Large intestine (tissue), 3 donors: ENCODE measurements at regions not wholly inside any gene's neighbourhood (a gene's known extent, or its start where the extent isn't known, plus 50 kb on each side); places are given as distances from the start of the nearest gene placed in this dataset.

Experiments used
- DNase-seq, 2 donors: peaks; one replicate each; pipeline versions ENCODE4 v3.0.0 to v3.0.0-alpha.2; 2013
- H3K27ac ChIP-seq: one replicate; pipeline ENCODE4 v1.5.1; 2013; ENCODE audit warnings: low read length
- H3K27me3 ChIP-seq: 2 replicates; pipeline ENCODE4 v1.6.1; 2013; ENCODE audit warnings: low read length; ENCODE audit not compliant: control insufficient read depth, insufficient read depth
- H3K36me3 ChIP-seq: 2 replicates; pipeline ENCODE4 v1.6.1; 2013; ENCODE audit warnings: low read length; ENCODE audit not compliant: control insufficient read depth, insufficient read depth
- H3K4me1 ChIP-seq: one replicate; pipeline ENCODE4 v1.6.1; 2013; ENCODE audit warnings: low read length; ENCODE audit not compliant: control insufficient read depth, insufficient read depth
- H3K4me3 ChIP-seq: one replicate; pipeline ENCODE4 v1.5.1; 2013; ENCODE audit warnings: low read length
- H3K9me3 ChIP-seq: one replicate; pipeline ENCODE4 v1.6.1; 2013; ENCODE audit warnings: mild to moderate bottlenecking, low read depth, low read length, moderate library complexity; ENCODE audit not compliant: control insufficient read depth
- WGBS: methylation state at CpG from one replicate; pipeline ENCODE4 v1.1.5; 2013; ENCODE audit warnings: low lambda C conversion rate; ENCODE audit not compliant: insufficient coverage; 5-methylcytosine and 5-hydroxymethylcytosine counted together

DNA sequence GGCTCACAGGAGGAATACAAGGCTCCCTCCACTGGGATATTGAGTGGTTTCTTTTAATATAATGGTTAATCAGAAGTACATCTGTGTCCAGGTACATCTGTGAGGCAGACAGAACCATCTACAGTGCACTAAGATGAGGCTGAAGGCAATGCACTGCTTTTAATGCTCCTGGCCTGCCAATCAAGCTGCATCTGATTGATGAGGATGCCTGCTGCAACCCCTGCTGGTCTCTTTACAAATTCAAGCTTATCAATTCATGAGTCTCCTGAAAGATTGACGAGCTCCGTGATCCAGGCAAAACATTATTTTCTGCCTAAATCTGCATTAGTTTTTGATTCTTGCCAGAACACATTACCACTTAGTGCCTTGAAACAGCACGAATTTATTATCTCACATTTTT, 1139.1 kb downstream of the AACS start:
- Histone ChIP-seq H3K9me3 (no peaks in the 10 kb centered on the region), H3K36me3 (no peaks in the 10 kb centered on the region), H3K4me3 (no peak overlapping the region), H3K27me3 (no peaks in the 10 kb centered on the region), H3K4me1 (no peaks in the 10 kb centered on the region), H3K27ac (no peak overlapping the region)
- no peak for DNase-seq
- WGBS: 73% methylated on average over 2 of the region's 3 CpGs

DNA sequence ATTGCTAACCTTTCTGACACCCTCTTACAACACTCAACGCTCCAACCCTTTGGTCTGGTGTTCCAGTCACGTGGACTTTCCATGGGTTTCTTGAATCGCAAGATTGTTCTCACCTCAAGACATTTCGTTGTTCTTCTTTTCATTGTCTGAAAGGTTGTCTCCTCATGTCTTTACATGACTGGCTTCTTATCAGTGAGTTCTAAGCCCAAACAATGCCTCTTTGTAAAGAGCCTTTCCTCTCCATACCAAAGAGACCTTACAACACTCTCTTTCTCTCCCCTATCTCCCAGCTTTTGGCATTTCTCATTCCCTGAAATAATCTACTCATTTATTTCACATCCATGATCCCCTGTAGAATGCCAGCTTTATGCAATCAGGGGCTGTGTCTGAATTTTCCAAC, 1144.8 kb downstream of the AACS start:
- Histone ChIP-seq H3K4me3 (no peak overlapping the region), H3K27me3 (no peaks in the 10 kb centered on the region), H3K36me3 (no peaks in the 10 kb centered on the region), H3K9me3 (no peaks in the 10 kb centered on the region), H3K4me1 (no peaks in the 10 kb centered on the region), H3K27ac (no peak overlapping the region)
- no peak for DNase-seq
- 67% methylated on average over 3 of the region's 4 CpGs for WGBS

DNA sequence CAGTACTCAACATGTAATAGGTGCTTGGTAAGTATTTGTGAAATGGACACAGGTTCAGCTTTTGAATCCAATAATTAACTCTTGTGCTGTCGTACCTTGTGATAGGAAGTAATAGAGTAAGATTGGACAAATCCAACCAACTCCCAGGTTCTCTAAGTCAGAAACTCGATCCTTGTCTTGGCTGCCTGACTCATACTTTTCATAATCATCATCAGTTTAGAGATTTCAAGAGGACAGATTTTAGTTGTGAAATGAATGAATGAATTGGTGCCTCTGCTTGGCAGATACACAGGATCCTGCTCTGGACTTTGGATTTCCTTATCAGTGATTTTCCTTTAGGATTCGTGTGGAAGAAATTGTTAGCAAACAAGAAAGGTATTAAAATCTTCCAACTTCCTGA, 1145.2 kb downstream of the AACS start:
- Histone ChIP-seq H3K9me3 (no peaks in the 10 kb centered on the region), H3K36me3 (no peaks in the 10 kb centered on the region), H3K4me3 (no peak overlapping the region), H3K27ac (no peak overlapping the region), H3K27me3 (no peaks in the 10 kb centered on the region), H3K4me1 (no peaks in the 10 kb centered on the region)
- 56% methylated on average over 2 of the region's 3 CpGs for WGBS
- no peak for DNase-seq

GRCh38 chr12:126212824-126213223, 1147.6 kb downstream of the AACS start:
- H3K27me3 ChIP-seq: no peaks in the 10 kb centered on the region
- no peak for DNase-seq
- H3K4me3 ChIP-seq: no peak overlapping the region
- no CpG with 5 or more reads among the region's 7 CpGs for WGBS
- no peaks in the 10 kb centered on the region for H3K36me3 ChIP-seq
- H3K9me3 ChIP-seq: no peaks in the 10 kb centered on the region
- no peak overlapping the region for H3K27ac ChIP-seq
- H3K4me1 ChIP-seq: no peaks in the 10 kb centered on the region

GRCh38 chr12:126218697-126219096, 1153.5 kb downstream of the AACS start:
- Histone ChIP-seq H3K9me3 (no peaks in the 10 kb centered on the region), H3K4me3 (no peak overlapping the region), H3K27ac (no peak overlapping the region), H3K36me3 (no peaks in the 10 kb centered on the region), H3K27me3 (no peaks in the 10 kb centered on the region), H3K4me1 (no peaks in the 10 kb centered on the region)
- no peak for DNase-seq
- no CpG with 5 or more reads among the region's 1 CpG for WGBS

GRCh38 chr12:126219139-126219538, 1153.9 kb downstream of the AACS start:
- no peaks in the 10 kb centered on the region for H3K9me3 ChIP-seq
- H3K27ac ChIP-seq: no peak overlapping the region
- no peak overlapping the region for H3K4me3 ChIP-seq
- no peaks in the 10 kb centered on the region for H3K27me3 ChIP-seq
- no peaks in the 10 kb centered on the region for H3K36me3 ChIP-seq
- DNase-seq: no peak
- no CpG with 5 or more reads among the region's 2 CpGs for WGBS
- H3K4me1 ChIP-seq: no peaks in the 10 kb centered on the region

DNA sequence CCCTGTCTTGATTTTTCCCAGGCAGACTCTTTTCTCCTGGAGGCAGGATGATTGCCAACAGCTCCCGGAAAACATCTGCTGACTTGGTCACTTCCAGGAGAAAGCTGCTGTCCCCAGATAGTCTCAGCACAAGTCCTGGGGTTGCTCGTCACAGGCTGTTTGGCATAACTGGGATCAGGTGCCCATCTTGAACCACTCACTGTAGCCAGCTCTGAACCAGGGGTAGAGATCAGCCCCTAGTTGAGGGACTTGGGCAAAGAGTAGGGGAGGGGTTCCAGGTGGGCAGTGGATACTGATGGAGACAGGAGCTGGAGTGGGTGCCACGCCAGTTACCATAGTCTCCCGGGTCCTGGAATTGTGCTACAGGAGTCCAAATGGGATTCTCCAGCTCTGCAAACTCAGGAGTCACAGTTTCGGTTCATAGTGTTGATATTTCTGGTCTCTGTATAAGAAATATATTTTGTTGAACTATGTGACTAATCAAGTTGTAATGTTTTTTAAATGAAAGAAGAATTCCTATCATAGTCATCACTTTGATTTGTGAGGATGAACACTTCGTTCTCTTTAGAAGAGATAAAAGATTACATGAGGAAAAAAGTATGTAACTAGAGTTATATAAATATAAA, 1154.5 kb downstream of the AACS start:
- Histone ChIP-seq H3K9me3 (no peaks in the 10 kb centered on the region), H3K27ac (no peak overlapping the region), H3K4me3 (no peak overlapping the region), H3K36me3 (no peaks in the 10 kb centered on the region), H3K27me3 (no peaks in the 10 kb centered on the region), H3K4me1 (no peaks in the 10 kb centered on the region)
- no peak for DNase-seq
- WGBS: 88% methylated on average over 1 of the region's 6 CpGs

- WGBS: 100% methylated on average over 1 of the region's 3 CpGs
- no peak for DNase-seq
- no peaks in the 10 kb centered on the region for H3K36me3 ChIP-seq
- no peak overlapping the region for H3K4me3 ChIP-seq
- no peaks in the 10 kb centered on the region for H3K4me1 ChIP-seq
- H3K27ac ChIP-seq: no peak overlapping the region
- H3K27me3 ChIP-seq: no peaks in the 10 kb centered on the region
- H3K9me3 ChIP-seq: no peaks in the 10 kb centered on the region
Observed at GRCh38 chr12:126224032-126224431, 1158.8 kb downstream of the AACS start.

DNA sequence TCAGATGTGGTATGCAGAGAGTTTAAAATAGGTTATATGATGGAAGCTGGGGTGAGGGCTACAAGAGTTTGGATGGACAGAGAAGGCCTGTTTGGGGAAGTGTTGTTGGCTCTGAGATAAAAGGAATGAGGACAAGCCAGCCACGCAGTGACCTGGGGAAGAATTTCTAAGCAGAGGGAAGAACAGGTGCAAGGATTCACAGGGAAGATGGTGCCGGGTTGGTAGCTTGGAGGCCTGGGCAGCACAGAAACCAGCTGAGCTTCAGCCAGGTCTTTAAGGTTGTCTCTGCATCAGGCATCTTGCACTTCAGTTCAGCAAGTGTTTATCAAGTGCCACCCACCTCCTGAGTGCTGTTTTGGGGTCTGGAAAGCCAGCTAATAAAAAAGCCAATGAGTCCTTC, 1163.7 kb downstream of the AACS start:
- Histone ChIP-seq H3K36me3 (no peaks in the 10 kb centered on the region), H3K4me3 (no peak overlapping the region), H3K4me1 (no peaks in the 10 kb centered on the region), H3K9me3 (no peaks in the 10 kb centered on the region), H3K27ac (no peak overlapping the region), H3K27me3 (no peaks in the 10 kb centered on the region)
- DNase-seq: no peak
- WGBS: 60% methylated on average over 1 of the region's 2 CpGs

DNA sequence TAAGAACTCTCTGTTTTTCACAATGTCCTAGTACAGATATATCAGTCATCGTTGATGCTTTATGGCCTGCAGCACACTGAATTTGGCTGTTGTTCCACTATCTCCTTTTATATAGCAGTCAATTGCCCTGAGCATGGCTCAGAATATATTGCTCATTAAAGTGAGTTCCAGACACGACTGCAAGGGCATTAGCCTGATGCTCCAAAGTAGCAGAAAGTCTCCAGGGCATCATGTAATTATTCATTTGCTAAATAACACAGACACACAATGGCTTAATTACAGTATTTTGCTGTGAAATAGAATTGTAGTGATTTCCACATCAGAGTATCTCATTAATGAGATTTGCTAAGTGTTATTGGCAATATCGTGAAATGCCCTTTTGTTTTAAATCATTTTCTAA, 1167.5 kb downstream of the AACS start:
- Histone ChIP-seq H3K4me1 (no peaks in the 10 kb centered on the region), H3K27ac (no peak overlapping the region), H3K36me3 (no peaks in the 10 kb centered on the region), H3K4me3 (no peak overlapping the region), H3K9me3 (no peaks in the 10 kb centered on the region), H3K27me3 (no peaks in the 10 kb centered on the region)
- 50% methylated on average over 1 of the region's 3 CpGs for WGBS
- peak in 1 of 2 donors; percentile 2 for DNase-seq

DNA sequence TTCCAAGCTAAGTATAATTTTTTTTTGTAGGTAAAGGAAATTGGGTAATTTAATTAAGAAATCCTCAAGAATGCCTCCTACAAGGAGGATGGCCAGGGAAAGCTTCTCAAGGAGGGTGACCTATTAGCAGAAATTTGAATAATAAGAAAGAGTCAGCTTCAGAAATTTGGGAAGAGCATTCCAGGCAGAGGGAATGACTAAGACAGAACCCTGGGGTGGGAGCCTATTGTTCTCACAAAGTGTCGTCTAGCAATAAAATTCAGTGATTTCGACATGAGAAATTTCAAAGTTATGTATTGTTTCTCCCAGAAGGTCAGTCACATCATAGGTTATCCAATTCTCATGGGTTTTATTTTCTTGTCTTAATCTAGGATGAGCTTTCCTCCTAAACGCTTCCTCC, 1168.4 kb downstream of the AACS start:
- Histone ChIP-seq H3K4me3 (no peak overlapping the region), H3K27me3 (no peaks in the 10 kb centered on the region), H3K36me3 (no peaks in the 10 kb centered on the region), H3K27ac (no peak overlapping the region), H3K9me3 (no peaks in the 10 kb centered on the region), H3K4me1 (no peaks in the 10 kb centered on the region)
- WGBS: 60% methylated on average over 1 of the region's 3 CpGs
- DNase-seq: no peak
